22Rv1 (cell line): ENCODE measurements at regions not wholly inside any gene's neighbourhood (a gene's known extent, or its start where the extent isn't known, plus 50 kb on each side); places are given as distances from the start of the nearest gene placed in this dataset.

Experiments used
- H3K27ac ChIP-seq: fragments of 450-650 bp; 2 replicates; pipeline ENCODE4 v1.5.1; 2017
- ZFX ChIP-seq: fragments of 450-650 bp; IDR thresholded peaks from 2 replicates; pipeline ENCODE4 v1.6.1; 2017; ENCODE audit warnings: antibody characterized with exemption, borderline replicate concordance
- TF ChIP-seq, protein P1 (sequence below): fragments of 450-650 bp; IDR thresholded peaks from 2 replicates; pipeline ENCODE4 v1.5.1; 2017; ENCODE audit warnings: mild to moderate bottlenecking

DNA sequence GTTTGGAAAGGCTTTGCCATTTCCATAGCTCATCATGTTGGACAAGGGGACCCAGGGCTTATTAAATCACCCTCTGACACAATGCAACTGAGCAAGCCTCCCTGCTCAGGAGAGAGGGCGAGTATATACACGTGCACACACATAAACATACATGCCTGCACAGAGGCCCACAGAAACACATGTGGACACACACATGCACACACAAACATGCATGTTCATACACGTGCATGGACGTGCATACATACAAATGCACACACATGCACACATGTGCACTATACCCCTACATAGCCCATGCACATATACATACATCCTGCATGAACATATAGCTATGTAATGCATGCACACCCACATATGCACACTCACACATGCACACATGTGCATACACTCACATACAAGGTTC is 99.5 kb upstream of the ALDH1B1 start:
- TF ChIP-seq ZFX, result no peak
- TF ChIP-seq, protein P1, sequence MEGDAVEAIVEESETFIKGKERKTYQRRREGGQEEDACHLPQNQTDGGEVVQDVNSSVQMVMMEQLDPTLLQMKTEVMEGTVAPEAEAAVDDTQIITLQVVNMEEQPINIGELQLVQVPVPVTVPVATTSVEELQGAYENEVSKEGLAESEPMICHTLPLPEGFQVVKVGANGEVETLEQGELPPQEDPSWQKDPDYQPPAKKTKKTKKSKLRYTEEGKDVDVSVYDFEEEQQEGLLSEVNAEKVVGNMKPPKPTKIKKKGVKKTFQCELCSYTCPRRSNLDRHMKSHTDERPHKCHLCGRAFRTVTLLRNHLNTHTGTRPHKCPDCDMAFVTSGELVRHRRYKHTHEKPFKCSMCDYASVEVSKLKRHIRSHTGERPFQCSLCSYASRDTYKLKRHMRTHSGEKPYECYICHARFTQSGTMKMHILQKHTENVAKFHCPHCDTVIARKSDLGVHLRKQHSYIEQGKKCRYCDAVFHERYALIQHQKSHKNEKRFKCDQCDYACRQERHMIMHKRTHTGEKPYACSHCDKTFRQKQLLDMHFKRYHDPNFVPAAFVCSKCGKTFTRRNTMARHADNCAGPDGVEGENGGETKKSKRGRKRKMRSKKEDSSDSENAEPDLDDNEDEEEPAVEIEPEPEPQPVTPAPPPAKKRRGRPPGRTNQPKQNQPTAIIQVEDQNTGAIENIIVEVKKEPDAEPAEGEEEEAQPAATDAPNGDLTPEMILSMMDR, result no peak
- no peak overlapping the region for H3K27ac ChIP-seq

DNA sequence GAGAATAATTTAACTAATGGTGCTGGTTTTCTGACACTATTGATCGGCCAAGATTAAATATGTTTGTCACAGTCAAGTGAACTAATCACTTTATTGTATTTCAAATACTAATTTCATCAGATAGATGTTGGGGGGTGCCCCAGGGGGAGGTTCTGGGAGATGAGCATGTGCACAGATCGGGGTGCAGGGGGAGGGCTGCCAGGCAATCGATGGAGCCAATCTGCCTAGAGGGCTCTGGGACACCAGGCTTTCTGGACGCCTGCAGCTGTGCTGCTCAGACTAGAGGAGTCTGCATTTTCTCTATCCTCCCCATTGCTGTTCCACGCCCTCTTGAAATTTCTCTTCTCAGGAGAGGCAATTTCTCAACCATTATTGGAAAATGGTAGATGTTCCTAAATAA is 100.0 kb upstream of the ALDH1B1 start:
- H3K27ac ChIP-seq, result no peak overlapping the region
- TF ChIP-seq, protein P1, result no peak
- no peak for TF ChIP-seq ZFX

DNA sequence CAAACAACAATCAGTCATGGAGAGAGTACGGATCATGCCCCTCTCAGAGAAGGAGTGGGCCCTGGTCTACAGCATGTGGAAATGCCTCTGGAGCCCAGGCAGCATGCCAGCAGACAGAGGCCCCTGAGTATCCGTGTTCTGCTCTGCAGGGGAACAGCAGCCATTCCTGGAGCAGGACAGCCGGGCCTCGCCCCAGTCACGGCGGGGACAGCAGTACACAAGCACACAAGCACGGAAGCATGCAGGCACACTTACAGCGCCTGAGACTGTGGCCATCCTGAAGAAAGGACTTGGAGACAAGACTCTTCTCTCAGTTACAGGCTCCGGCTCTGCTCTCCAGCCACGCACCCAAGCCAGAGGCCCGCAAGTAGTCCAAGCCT is 102.6 kb upstream of the ALDH1B1 start:
- no peak for TF ChIP-seq ZFX
- TF ChIP-seq, protein P1, result no peak
- no peak overlapping the region for H3K27ac ChIP-seq

DNA sequence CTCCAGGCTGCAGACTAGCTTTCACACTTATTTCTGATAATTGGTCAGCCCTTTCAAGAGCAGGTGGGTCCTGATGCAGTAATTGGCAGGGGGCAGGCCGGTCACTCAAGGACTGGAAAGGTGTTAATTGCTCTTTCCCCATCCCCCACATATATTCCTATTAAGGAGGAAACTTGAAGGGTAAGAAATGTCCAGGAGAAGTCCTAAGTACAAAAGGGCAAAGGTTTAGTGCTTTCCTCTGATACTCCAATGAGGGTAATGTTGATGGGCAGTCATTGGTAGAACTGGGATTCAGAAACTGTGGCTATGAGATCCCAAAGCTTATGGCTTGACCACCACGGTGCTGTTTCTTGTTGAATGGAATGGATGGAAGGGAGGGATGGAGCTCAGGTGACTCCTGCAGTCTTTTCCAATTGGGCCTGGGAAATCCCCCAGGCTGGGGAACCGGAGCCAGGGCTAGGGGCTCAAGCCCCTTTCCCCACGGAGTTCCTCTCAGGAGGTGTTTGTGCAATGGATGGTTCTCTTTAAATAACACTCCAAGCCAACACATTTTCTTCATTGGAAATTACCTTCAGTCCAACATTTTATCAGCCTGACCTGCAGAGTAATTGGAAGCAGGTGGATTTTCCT is 103.2 kb upstream of the ALDH1B1 start:
- no peak overlapping the region for H3K27ac ChIP-seq
- TF ChIP-seq, protein P1, result no peak
- TF ChIP-seq ZFX, result no peak

DNA sequence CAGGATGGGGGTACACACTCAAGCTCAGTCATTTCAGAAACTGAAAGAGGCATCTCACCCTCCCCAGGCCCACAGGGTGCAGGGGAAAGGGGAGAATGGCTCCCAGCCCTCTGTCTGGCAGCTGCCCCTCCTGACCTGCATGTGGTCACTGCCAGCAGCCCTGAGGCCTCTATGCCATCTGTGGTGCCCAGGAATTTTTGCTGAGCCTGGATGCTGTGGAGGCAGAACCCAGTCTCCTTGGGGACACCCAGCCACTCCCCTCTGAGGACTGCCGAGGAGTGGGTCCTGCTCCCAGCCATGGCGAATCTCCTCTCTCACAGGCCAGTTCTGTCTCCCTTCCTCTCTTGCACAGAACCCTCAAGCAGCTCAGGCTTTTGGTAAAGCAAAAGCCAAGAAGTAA is 104.0 kb upstream of the ALDH1B1 start:
- no peak overlapping the region for H3K27ac ChIP-seq
- TF ChIP-seq, protein P1, result no peak

DNA sequence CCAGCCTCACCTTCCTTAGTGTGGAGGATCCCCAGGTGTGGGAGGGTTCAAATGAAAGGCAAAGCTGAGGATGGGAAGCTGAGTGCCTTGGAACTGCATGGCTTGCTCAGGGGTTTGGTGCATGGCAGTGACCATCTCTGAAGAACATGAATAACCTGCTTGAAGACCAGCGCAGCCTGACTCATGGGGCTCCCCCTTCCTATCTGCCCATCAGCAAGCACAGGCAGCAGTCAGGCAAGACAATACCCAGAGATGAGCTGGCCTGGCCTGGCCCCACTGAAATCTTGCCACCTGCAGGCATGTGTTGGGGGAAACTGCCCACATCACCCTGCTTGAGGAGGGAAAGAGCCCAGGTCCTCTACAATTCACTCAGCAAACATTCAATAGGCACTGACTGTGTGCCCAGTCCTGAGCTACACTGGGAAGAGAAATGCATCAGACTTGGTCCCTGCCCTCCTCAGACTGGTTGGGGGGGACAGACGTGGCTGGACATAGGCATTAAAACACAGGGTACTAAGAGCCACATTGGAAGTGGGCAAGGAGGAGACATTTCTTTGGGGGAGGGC is 105.0 kb upstream of the ALDH1B1 start:
- TF ChIP-seq ZFX, result no peak
- TF ChIP-seq, protein P1, result no peak
- no peak overlapping the region for H3K27ac ChIP-seq

DNA sequence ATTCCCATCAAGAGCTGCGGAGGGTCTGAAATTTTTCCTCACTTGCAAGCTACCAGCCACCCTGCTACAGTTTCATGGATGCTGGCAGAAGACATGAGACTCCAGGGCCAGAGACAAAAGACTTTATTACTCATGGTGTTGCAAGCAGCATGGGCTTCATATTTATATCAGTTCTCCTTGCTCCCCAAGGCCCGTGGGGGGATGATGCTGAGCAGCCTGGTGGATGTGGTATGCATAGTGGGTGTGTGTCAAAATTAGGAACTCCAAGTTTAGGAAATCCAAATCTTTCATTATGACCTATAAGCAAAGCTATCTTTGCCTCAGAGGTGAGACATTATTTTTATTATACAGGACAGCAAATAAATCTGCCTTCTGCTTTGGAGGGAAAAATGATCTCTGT is 105.7 kb upstream of the ALDH1B1 start:
- no peak overlapping the region for H3K27ac ChIP-seq
- TF ChIP-seq, protein P1, result no peak
- no peak for TF ChIP-seq ZFX
